IMR-90 (cell line): ENCODE measurements at regions not wholly inside any gene's neighbourhood (a gene's known extent, or its start where the extent isn't known, plus 50 kb on each side); places are given as distances from the start of the nearest gene placed in this dataset.

Experiments
- ATAC-seq: fragments of 200-7000 bp; cut with Tn5 transposase; 2 replicates; pipeline ENCODE4 v1.9.1; 2020; ENCODE audit warnings: low read depth, mild to moderate bottlenecking, moderate library complexity
- BruUV-seq: library from RNA; stranded (reverse); fragments of 400-500 nt; replicated peaks from 2 replicates; lab custom pipeline; 2021; lab: Mats Ljungman, UMichigan
- CTCF ChIA-PET: fragments of 300-600 bp; formaldehyde crosslinking; extraction: SDS; loops from one replicate; lab custom pipeline; 2021; ENCODE audit warnings: antibody characterized with exemption; lab: Yijun Ruan, JAX
- POLR2A ChIA-PET: fragments of 300-600 bp; sonication (Branson Sonifier 250); formaldehyde crosslinking; loops from one replicate; lab custom pipeline; 2022; ENCODE audit warnings: antibody characterized with exemption; ENCODE audit not compliant: unreplicated experiment; lab: Charles Lee
- DNase-seq: peaks from one replicate; pipeline ENCODE4 v3.0.0; 2013
- H2AFZ ChIP-seq: replicated peaks from 2 replicates; pipeline ENCODE3; 2013; ENCODE audit warnings: low read length, mild to moderate bottlenecking; ENCODE audit not compliant: poor library complexity
- H2AK5ac ChIP-seq: 2 replicates; pipeline ENCODE4 v1.6.1; 2013; ENCODE audit warnings: low read depth, low read length, inconsistent platforms
- H2AK9ac ChIP-seq: replicated peaks from 2 replicates; pipeline ENCODE3; 2013; ENCODE audit warnings: mild to moderate bottlenecking, low read depth, low read length, moderate library complexity; ENCODE audit not compliant: poor library complexity
- H2BK120ac ChIP-seq: 2 replicates; pipeline ENCODE4 v1.6.1; 2013; ENCODE audit warnings: low read depth, low read length, inconsistent platforms
- H2BK15ac ChIP-seq: 3 replicates; pipeline ENCODE4 v1.6.1; 2013; ENCODE audit warnings: low read depth, low read length, inconsistent platforms
- H2BK20ac ChIP-seq: 2 replicates; pipeline ENCODE4 v1.6.1; 2013; ENCODE audit warnings: low read depth, mild to moderate bottlenecking, inconsistent platforms, low read length, moderate library complexity
- H2BK5ac ChIP-seq: 2 replicates; pipeline ENCODE4 v1.6.1; 2013; ENCODE audit warnings: mild to moderate bottlenecking, low read depth, low read length, inconsistent platforms; ENCODE audit not compliant: poor library complexity, severe bottlenecking
- H3K14ac ChIP-seq: replicated peaks from 2 replicates; pipeline ENCODE4 v1.6.1; 2013; ENCODE audit warnings: low read depth, low read length, inconsistent platforms
- H3K18ac ChIP-seq: 2 replicates; pipeline ENCODE4 v1.6.1; 2013; ENCODE audit warnings: low read depth, low read length, control low read depth
- H3K23ac ChIP-seq: 2 replicates; pipeline ENCODE4 v1.6.1; 2013; ENCODE audit warnings: low read depth, low read length, inconsistent platforms
- H3K27ac ChIP-seq: 2 replicates; pipeline ENCODE4 v1.5.1; 2013; ENCODE audit warnings: mild to moderate bottlenecking, control low read depth, low read length; ENCODE audit not compliant: insufficient read depth
- H3K27me3 ChIP-seq: 2 replicates; pipeline ENCODE4 v1.6.1; 2013; ENCODE audit warnings: low read length; ENCODE audit not compliant: control insufficient read depth, insufficient read depth
- H3K36me3 ChIP-seq: 2 replicates; pipeline ENCODE4 v1.6.1; 2013; ENCODE audit warnings: low read length, mixed read lengths; ENCODE audit not compliant: control insufficient read depth, insufficient read depth
- H3K4ac ChIP-seq: 2 replicates; pipeline ENCODE4 v1.6.1; 2013; ENCODE audit warnings: low read depth, low read length, inconsistent platforms
- H3K4me1 ChIP-seq: 2 replicates; pipeline ENCODE4 v1.6.1; 2013; ENCODE audit warnings: low read length, mixed read lengths; ENCODE audit not compliant: control insufficient read depth, insufficient read depth
- H3K4me2 ChIP-seq: 2 replicates; pipeline ENCODE4 v1.6.1; 2013; ENCODE audit warnings: low read depth, mild to moderate bottlenecking, control low read depth, low read length, moderate library complexity
- H3K4me3 ChIP-seq: 2 replicates; pipeline ENCODE4 v1.5.1; 2013; ENCODE audit warnings: low read depth, mild to moderate bottlenecking, control low read depth, low read length, moderate library complexity; ENCODE audit not compliant: insufficient read depth
- H3K56ac ChIP-seq: 2 replicates; pipeline ENCODE4 v1.6.1; 2013; ENCODE audit warnings: low read length, inconsistent platforms; ENCODE audit not compliant: insufficient read depth; ENCODE audit errors: extremely low read depth
- H3K79me1 ChIP-seq, 2 experiments: 2 replicates each; pipeline ENCODE4 v1.6.1; 2013; ENCODE audit warnings: low read length in 2 of 2, inconsistent platforms in 1 of 2, low read depth in 1 of 2
- H3K9ac ChIP-seq: 2 replicates; pipeline ENCODE4 v1.6.1; 2013; ENCODE audit warnings: low read depth, low read length, control low read depth
- H3K9me1 ChIP-seq: 2 replicates; pipeline ENCODE4 v1.6.1; 2013; ENCODE audit warnings: low read length, inconsistent platforms; ENCODE audit not compliant: insufficient read depth
- H3K9me3 ChIP-seq: 2 replicates; pipeline ENCODE4 v1.6.1; 2013; ENCODE audit warnings: low read length; ENCODE audit not compliant: control insufficient read depth, insufficient read depth
- H4K20me1 ChIP-seq: 2 replicates; pipeline ENCODE4 v1.6.1; 2013; ENCODE audit warnings: low read length, inconsistent platforms; ENCODE audit not compliant: insufficient read depth
- H4K5ac ChIP-seq: 2 replicates; pipeline ENCODE4 v1.6.1; 2013; ENCODE audit warnings: mild to moderate bottlenecking, low read depth, low read length, control low read depth
- H4K8ac ChIP-seq, 2 experiments: 2 replicates each; pipeline ENCODE4 v1.6.1; 2013; ENCODE audit warnings: low read depth in 2 of 2, low read length in 2 of 2, control low read depth in 1 of 2, inconsistent platforms in 1 of 2
- H4K91ac ChIP-seq: 2 replicates; pipeline ENCODE4 v1.6.1; 2013; ENCODE audit warnings: low read depth, low read length, inconsistent platforms; ENCODE audit not compliant: insufficient read depth
- BHLHE40 ChIP-seq: fragments of 150-350 bp; IDR thresholded peaks from 2 replicates; pipeline ENCODE4 v1.6.1; 2016; ENCODE audit warnings: mild to moderate bottlenecking, low read depth, low read length
- ELK1 ChIP-seq: fragments of 150-350 bp; IDR thresholded peaks from 2 replicates; pipeline ENCODE4 v1.6.1; 2016; ENCODE audit warnings: low read depth, mild to moderate bottlenecking, low read length, moderate library complexity, borderline replicate concordance
- FOS ChIP-seq: fragments of 150-350 bp; IDR thresholded peaks from 2 replicates; pipeline ENCODE4 v1.6.1; 2016; ENCODE audit warnings: low read depth, low read length
- MAZ ChIP-seq: IDR thresholded peaks from 2 replicates; pipeline ENCODE4 v1.6.1; 2012; ENCODE audit warnings: low read depth, mild to moderate bottlenecking, low read length, improper control_type of control experiment, moderate library complexity, borderline replicate concordance
- MXI1 ChIP-seq: IDR thresholded peaks from 2 replicates; pipeline ENCODE4 v1.6.1; 2012; ENCODE audit warnings: low read depth, mild to moderate bottlenecking, low read length, moderate library complexity, borderline replicate concordance
- WGBS, 2 experiments: methylation state at CpG; one replicate each; pipeline versions ENCODE4 v1.1.5 to v1.1.7; 2013; ENCODE audit warnings: missing lambda C conversion rate in 2 of 2; ENCODE audit not compliant: insufficient read length in 1 of 2; ENCODE audit errors: extremely low coverage in 2 of 2; 5-methylcytosine and 5-hydroxymethylcytosine counted together
- dilution Hi-C: fragments of 300-500 bp; cut with HindIII; formaldehyde crosslinking; loops from one replicate; pipeline ENCODE4 v1.14.3; 2018; ENCODE audit warnings: low sequenced_read_pairs; ENCODE audit not compliant: unreplicated experiment
- in situ Hi-C: fragments of 300-500 bp; cut with MboI; formaldehyde crosslinking; loops from 3 replicates; pipeline ENCODE4 v1.14.3; 2019; ENCODE audit warnings: low sequenced_read_pairs, inconsistent platforms, mixed read lengths
- intact Hi-C: fragments of 100-400 bp; cut with micrococcal nuclease; formaldehyde crosslinking; loops from 2 replicates; pipeline ENCODE4 v1.10.0; 2022

GRCh38 chr5:168202996-168203395 is 88.4 kb upstream of the WWC1 start:
- no peak overlapping the region for H2AK9ac ChIP-seq
- H2AFZ ChIP-seq = no peak overlapping the region
- no peaks in the 10 kb centered on the region for H4K20me1 ChIP-seq
- H3K56ac ChIP-seq = no peak overlapping the region
- intact Hi-C loops = no loop called here
- H3K9me3 ChIP-seq = no peaks in the 10 kb centered on the region
- TF ChIP-seq BHLHE40 (no peak), MXI1 (no peak), FOS (no peak), MAZ (no peak), ELK1 (no peak)
- H2BK120ac ChIP-seq = no peak overlapping the region
- ChIA-PET POLR2A (no interaction called here), CTCF (interaction anchor here (1.5 kb wide), 1 partner anchor 17 kb away, joined by 4 read pairs; no protein-coding TSS in a partner anchor)
- no peak overlapping the region for H2AK5ac ChIP-seq
- no peak overlapping the region for H3K4me3 ChIP-seq
- dilution Hi-C loops = no loop called here
- H3K18ac ChIP-seq = no peak overlapping the region
- H2BK20ac ChIP-seq = no peak overlapping the region
- H3K9me1 ChIP-seq = no peaks in the 10 kb centered on the region
- no peak overlapping the region for H3K14ac ChIP-seq
- no CpG with 5 or more reads among the region's 1 CpG for whole genome bisulfite sequencing, 2 experiments
- no peaks in the 10 kb centered on the region for H3K4me1 ChIP-seq
- ATAC-seq = no peak
- H4K5ac ChIP-seq = no peak overlapping the region
- no peak overlapping the region for H3K4me2 ChIP-seq
- no peak overlapping the region for H2BK5ac ChIP-seq
- H3K36me3 ChIP-seq = no peaks in the 10 kb centered on the region
- in situ Hi-C loops = no loop called here
- no peak overlapping the region for H3K9ac ChIP-seq
- no peak overlapping the region for H3K4ac ChIP-seq
- H3K27ac ChIP-seq = no peak overlapping the region
- H2BK15ac ChIP-seq = no peak overlapping the region
- DNase-seq = no peak
- H4K91ac ChIP-seq = no peak overlapping the region
- H3K79me1 ChIP-seq = no peaks in the 10 kb centered on the region
- H3K27me3 ChIP-seq = no peaks in the 10 kb centered on the region
- no peak overlapping the region for H4K8ac ChIP-seq
- no peak overlapping the region for H3K23ac ChIP-seq
- BruUV-seq = no TSS peak
